Central memory CD8-positive, alpha-beta T cell (primary cell): ENCODE measurements at regions not wholly inside any gene's neighbourhood (a gene's known extent, or its start where the extent isn't known, plus 50 kb on each side); places are given as distances from the start of the nearest gene placed in this dataset.

Experiments used
- ATAC-seq: fragments of 150-1000 bp; cut with Tn5 transposase; replicated peaks from 2 replicates; pipeline ENCODE4 v1.10.0; 2022; ENCODE audit warnings: mild to moderate bottlenecking, moderate FRiP score, moderate number of reproducible peaks; ENCODE audit not compliant: poor library complexity, severe bottlenecking; ENCODE audit errors: extremely low read depth
- DNase-seq, 2 donors: peaks; one replicate each; pipeline ENCODE4 v3.0.0; 2021; ENCODE audit warnings: low spot score in 2 of 2
- H3K27ac Mint-ChIP-seq: one replicate; pipeline ENCODE4 v1.8.0; 2022; ENCODE audit warnings: low read depth, mild to moderate bottlenecking, moderate library complexity, mixed read lengths
- H3K27me3 Mint-ChIP-seq: one replicate; pipeline ENCODE4 v1.8.0; 2022; ENCODE audit warnings: mixed read lengths
- H3K36me3 Mint-ChIP-seq: one replicate; pipeline ENCODE4 v1.8.0; 2022; ENCODE audit warnings: mild to moderate bottlenecking, moderate library complexity, mixed read lengths; ENCODE audit not compliant: insufficient read depth
- H3K4me1 Mint-ChIP-seq: one replicate; pipeline ENCODE4 v1.8.0; 2022; ENCODE audit warnings: mixed read lengths
- H3K4me3 Mint-ChIP-seq: one replicate; pipeline ENCODE4 v1.8.0; 2022; ENCODE audit warnings: mild to moderate bottlenecking, moderate library complexity, mixed read lengths
- H3K9me3 Mint-ChIP-seq: one replicate; pipeline ENCODE4 v1.8.0; 2022; ENCODE audit warnings: mixed read lengths

DNA sequence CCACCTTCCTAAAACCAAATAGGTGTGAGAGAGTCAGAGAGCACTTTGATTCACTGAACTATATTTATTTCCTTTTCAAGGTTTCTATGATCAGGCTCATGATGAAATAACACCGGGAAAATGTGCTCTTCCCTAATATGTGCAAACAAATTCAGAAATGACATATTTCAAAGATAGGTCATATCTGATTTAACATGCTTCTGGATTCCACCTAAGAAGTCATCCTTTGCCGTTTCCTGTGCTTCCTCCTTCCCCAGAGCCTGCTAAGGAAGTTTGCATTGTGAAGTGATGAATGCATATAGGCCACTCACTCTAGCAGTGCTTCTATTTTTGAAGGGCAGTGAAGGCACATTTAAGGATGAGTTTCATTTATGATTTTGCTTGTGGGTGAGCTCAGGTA is 327.6 kb downstream of the TDRD15 start:
- no peaks in the 10 kb centered on the region for H3K36me3 Mint-ChIP-seq
- H3K27me3 Mint-ChIP-seq: no peaks in the 10 kb centered on the region
- H3K9me3 Mint-ChIP-seq: peaks cover 14% of the 10 kb centered on the region
- H3K27ac Mint-ChIP-seq: no peak overlapping the region
- no peaks in the 10 kb centered on the region for H3K4me1 Mint-ChIP-seq
- DNase-seq (no peak), ATAC-seq (no peak)
- no peak overlapping the region for H3K4me3 Mint-ChIP-seq

DNA sequence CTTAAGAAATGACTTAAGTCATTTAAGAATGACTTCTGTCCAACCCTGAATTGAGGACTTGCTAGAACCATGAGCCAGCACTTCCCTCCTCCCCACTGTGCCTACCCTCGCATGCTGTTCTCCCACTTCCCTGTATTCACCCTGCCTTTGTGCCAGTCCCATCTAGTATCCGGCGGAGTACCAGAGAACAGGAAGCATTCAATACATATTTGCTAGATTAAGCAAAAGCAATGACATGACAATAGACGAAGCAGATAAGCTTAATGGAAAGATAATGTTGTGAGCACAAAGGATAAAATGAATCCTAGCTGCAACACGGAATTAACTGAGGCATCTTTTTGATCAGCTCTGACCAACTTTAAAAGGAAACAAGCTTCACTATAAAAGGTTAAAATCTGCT is 328.5 kb downstream of the TDRD15 start:
- ATAC-seq (no peak), DNase-seq (no peak)
- Mint-ChIP-seq H3K4me3 (no peak overlapping the region), H3K4me1 (no peaks in the 10 kb centered on the region), H3K27me3 (no peaks in the 10 kb centered on the region), H3K27ac (no peak overlapping the region), H3K36me3 (no peaks in the 10 kb centered on the region), H3K9me3 (peaks cover 16% of the 10 kb centered on the region)

DNA sequence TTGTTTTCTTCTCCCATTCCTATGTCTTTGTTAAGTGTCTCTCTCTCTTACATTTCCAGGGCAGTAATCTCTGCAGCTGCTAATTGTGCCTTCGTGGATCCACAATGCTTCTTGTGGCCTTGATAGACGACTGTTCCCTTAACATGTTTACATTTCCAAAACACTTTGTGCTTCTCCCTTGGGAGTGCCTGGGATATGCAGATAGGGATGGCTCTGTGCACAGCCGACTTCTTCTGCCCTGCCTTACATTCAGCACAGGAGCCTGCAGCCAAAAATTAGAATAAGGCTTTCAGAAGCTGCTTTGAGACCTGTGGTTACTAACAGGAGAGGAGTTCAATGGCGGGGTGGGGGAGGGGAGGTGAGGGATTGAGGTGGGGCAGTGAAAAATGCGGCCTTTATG is 328.9 kb downstream of the TDRD15 start:
- H3K27ac Mint-ChIP-seq: no peak overlapping the region
- H3K4me3 Mint-ChIP-seq: no peak overlapping the region
- DNase-seq: no peak
- H3K27me3 Mint-ChIP-seq: no peaks in the 10 kb centered on the region
- peaks cover 15% of the 10 kb centered on the region for H3K9me3 Mint-ChIP-seq
- no peaks in the 10 kb centered on the region for H3K4me1 Mint-ChIP-seq
- ATAC-seq: no peak
- no peaks in the 10 kb centered on the region for H3K36me3 Mint-ChIP-seq

DNA sequence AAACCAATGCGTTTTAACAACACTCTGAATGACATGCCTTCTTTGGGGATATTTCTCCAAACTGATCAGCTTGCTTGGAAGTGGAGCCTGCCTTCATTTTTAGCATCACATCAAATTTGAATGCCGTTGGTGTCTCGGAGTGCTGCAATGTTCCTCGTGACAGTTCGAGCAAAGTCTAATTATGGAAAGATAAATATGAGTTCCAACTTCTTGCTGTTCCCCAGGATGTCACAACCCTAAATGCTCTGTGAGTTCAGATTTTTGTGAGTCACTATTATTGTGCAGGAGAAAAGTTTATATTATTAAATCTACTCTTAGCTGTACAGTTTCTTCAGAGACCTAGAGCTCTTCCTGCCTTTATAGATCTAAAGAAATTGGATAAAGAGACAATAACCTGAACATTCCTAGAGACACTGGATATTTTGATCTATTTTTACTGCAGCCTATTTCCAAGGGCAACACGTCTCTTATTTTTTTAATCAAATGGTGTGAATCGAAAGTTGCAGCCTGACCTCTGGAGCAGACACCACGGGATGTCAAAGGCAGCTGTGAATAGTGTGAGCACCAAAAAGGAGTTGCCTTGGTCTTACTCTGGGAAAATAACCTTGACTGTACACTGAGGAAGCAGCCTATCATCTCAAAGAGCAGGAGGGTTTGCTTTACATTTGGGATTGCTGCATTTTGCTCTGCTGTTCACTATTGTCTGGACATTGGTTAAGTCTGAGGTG is 330.1 kb downstream of the TDRD15 start:
- no peak for DNase-seq
- ATAC-seq: no peak
- Mint-ChIP-seq H3K27ac (no peak overlapping the region), H3K4me1 (no peaks in the 10 kb centered on the region), H3K27me3 (no peaks in the 10 kb centered on the region), H3K9me3 (peaks cover 10% of the 10 kb centered on the region), H3K36me3 (no peaks in the 10 kb centered on the region), H3K4me3 (no peak overlapping the region)

DNA sequence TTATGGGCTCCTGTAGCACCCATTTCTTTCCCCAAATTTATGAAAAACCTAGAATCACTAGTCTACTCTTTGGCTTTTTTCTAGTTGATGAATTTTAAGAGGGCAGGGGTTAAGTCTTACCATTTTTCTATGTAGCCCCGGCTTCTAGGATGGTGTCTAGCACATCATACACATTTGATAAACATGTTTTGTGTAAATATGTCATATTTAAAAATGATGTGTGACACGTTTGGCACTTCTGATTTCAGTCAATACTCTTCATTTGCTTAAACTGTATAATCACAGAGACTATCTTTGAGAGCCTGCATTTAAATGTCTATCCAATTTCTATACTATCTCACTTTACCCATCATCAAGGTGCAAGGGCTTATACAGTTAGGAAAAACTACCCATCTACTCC is 331.1 kb downstream of the TDRD15 start:
- Mint-ChIP-seq H3K27me3 (no peaks in the 10 kb centered on the region), H3K9me3 (peaks cover 16% of the 10 kb centered on the region), H3K36me3 (no peaks in the 10 kb centered on the region), H3K4me1 (no peaks in the 10 kb centered on the region), H3K4me3 (no peak overlapping the region), H3K27ac (no peak overlapping the region)
- no peak for DNase-seq
- ATAC-seq: no peak

DNA sequence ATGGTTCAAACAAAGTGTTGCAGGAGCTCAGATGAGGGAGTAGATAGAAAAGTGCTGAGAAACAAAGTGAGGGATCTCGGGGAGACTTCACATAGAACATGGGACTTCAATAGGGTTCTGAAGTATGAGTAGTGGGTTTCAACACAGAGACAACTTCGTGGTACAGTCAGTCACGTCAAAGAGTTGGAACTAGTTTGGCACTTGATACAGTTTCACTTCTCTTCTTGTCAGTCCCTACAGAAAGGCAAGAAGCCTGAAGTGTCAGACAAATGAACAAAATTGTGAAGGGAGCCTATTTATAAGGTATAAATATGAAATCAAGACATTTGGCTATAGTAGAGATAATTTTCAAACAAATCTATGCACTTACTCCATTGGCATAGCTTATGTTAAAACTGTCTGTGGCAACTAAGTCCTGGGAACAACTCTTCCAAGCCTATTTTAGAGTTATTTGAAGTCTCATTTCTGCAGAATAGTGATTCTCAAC is 338.0 kb downstream of the TDRD15 start:
- peaks cover 12% of the 10 kb centered on the region for H3K9me3 Mint-ChIP-seq
- DNase-seq (no peak), ATAC-seq (no peak)
- H3K36me3 Mint-ChIP-seq: no peaks in the 10 kb centered on the region
- H3K4me1 Mint-ChIP-seq: no peaks in the 10 kb centered on the region
- no peaks in the 10 kb centered on the region for H3K27me3 Mint-ChIP-seq
- no peak overlapping the region for H3K4me3 Mint-ChIP-seq
- H3K27ac Mint-ChIP-seq: no peak overlapping the region

DNA sequence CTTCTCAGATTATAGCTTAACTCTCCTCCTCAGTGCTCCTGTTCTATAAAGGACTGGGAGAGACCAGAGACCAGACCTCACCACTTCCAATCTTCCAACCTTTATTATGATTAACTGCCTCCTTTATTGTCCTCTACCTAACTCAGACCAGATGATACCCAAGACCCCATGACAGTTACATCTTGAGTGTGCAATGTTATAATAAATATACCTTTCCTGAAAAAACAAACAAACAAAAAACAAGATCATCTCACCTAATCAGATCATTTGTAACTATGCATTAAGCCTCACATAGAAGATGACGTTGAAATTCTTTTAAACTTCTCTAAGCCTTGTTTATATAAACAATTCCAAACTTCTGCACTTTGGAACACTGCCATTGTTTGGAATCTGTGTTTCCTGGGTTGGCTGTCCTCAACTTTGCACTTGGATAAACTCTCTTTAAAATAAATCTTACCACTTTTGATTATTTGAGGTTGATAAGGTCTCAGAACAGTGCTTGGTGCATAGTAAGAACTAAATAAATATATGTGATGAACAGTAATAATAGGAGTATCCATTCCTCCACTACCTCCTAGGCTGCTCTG is 342.7 kb downstream of the TDRD15 start:
- H3K4me3 Mint-ChIP-seq: no peak overlapping the region
- H3K27ac Mint-ChIP-seq: no peak overlapping the region
- H3K36me3 Mint-ChIP-seq: no peaks in the 10 kb centered on the region
- no peak for ATAC-seq
- H3K9me3 Mint-ChIP-seq: peaks cover 23% of the 10 kb centered on the region
- no peaks in the 10 kb centered on the region for H3K4me1 Mint-ChIP-seq
- no peaks in the 10 kb centered on the region for H3K27me3 Mint-ChIP-seq
- no peak for DNase-seq

DNA sequence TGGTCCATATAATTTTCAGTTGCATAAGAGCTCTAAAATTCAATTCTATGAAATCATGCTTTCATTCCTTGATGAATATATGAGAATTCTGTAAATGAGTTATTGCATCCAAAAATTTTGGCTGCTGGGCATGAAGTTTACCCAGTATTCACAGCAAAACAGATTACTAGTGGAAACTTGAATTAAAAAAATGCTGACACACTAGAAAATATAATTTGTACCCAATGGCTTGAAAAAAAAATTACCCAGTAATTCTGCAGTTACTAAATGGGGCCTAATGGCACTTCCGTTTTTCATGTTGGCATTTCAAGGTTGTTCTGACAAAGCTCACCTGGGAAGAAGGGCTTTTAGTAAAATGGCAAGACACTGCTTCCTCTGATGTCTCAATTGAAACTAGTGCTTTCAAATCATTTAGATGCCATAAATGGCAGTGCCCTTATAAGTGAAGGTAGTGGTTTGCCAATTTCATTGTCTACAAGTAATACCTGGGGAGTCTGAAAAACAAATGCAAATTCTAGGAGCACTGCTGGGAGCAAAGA is 343.6 kb downstream of the TDRD15 start:
- peaks cover 20% of the 10 kb centered on the region for H3K9me3 Mint-ChIP-seq
- no peak overlapping the region for H3K27ac Mint-ChIP-seq
- no peaks in the 10 kb centered on the region for H3K27me3 Mint-ChIP-seq
- H3K4me1 Mint-ChIP-seq: no peaks in the 10 kb centered on the region
- H3K4me3 Mint-ChIP-seq: no peak overlapping the region
- no peaks in the 10 kb centered on the region for H3K36me3 Mint-ChIP-seq
- no peak for DNase-seq
- no peak for ATAC-seq

DNA sequence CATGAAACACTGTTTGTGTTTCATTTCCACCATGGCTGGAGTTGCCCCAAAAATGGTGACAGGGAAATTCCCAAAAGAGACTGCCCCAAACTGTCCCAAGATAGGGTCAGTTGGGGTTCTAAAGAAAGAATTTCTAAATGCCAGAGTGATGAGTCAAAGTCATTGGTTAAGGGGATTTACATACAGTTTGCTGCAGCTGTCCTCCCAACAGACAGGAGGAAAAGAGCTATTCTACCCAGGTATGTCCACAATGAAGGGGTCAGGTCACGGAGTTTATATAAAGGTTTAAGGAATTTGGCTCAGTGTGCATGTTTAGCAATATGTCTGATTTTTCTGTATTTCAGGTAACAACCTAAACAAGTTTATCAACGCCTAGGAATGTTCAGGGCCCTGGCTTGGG is 344.1 kb downstream of the TDRD15 start:
- no peak overlapping the region for H3K4me3 Mint-ChIP-seq
- DNase-seq (no peak), ATAC-seq (no peak)
- no peaks in the 10 kb centered on the region for H3K4me1 Mint-ChIP-seq
- no peaks in the 10 kb centered on the region for H3K36me3 Mint-ChIP-seq
- H3K27ac Mint-ChIP-seq: no peak overlapping the region
- peaks cover 20% of the 10 kb centered on the region for H3K9me3 Mint-ChIP-seq
- no peaks in the 10 kb centered on the region for H3K27me3 Mint-ChIP-seq

DNA sequence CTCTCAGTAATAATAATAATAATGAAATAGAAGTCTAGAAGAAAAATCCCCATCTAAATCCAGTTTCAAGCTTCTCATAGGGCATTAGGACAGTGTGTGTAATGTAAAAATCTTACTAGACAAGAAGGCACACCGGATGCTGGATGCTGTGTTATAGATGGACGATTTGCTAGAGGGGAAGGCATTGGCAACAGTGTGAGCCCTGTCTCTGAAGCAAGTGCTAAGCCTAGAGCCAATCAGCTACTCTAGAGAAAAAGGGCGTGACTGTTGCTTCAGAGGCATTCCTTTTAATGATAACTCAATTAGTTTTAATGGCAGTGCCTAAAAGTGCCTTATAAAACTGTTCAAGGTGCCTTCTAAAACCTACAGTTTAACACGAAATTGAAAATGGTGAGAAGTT is 344.9 kb downstream of the TDRD15 start:
- H3K4me1 Mint-ChIP-seq: no peaks in the 10 kb centered on the region

DNA sequence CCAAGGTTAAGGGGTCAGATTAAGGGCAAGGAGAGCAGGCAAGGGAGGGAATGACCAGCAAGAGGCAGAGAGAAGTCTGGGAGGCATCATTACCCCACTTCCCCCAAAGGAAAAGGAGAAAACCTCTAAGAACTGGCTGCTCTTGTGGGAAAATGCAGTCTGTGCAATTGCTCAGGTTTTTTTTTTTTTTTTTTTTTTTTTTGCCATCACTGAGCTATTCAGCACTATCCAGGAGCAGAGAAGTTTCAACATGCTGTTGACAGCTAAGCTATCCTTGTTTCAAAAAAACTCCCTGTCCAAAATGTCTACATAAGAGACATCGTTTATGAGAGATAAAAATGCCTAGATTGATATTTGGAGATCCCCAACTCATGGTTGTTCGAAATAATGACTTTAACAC is 345.4 kb downstream of the TDRD15 start:
- no peak for ATAC-seq
- Mint-ChIP-seq H3K27ac (no peak overlapping the region), H3K36me3 (no peaks in the 10 kb centered on the region), H3K4me3 (no peak overlapping the region), H3K9me3 (peaks cover 20% of the 10 kb centered on the region), H3K4me1 (no peaks in the 10 kb centered on the region), H3K27me3 (no peaks in the 10 kb centered on the region)
- DNase-seq: no peak

More for the DNA sequence above, 344.9 kb downstream of the TDRD15 start:
- Mint-ChIP-seq H3K4me3 (no peak overlapping the region), H3K27me3 (no peaks in the 10 kb centered on the region), H3K9me3 (peaks cover 20% of the 10 kb centered on the region), H3K27ac (no peak overlapping the region), H3K36me3 (no peaks in the 10 kb centered on the region)
- no peak for DNase-seq
- no peak for ATAC-seq

DNA sequence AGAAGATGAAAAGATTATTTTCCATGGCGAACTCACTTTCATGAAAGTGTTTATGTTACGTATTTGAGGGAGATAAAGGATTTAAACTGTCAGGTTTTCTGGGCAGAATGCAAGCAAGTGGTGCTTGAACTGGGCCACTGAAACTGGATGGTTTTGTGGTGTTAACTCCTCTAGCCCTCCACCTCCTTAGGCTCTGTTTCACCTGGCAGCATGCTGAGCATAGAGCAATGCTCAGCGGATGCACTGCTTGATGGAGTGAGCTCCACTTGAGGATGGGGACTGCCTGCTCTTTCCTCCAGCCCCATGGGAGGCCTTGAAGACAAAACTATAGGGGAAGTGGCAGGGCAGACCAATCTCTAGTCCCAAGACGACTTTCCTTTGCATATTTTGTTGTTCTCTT is 345.8 kb downstream of the TDRD15 start:
- no peaks in the 10 kb centered on the region for H3K36me3 Mint-ChIP-seq
- H3K9me3 Mint-ChIP-seq: peaks cover 20% of the 10 kb centered on the region
- no peak overlapping the region for H3K4me3 Mint-ChIP-seq
- no peaks in the 10 kb centered on the region for H3K4me1 Mint-ChIP-seq
- H3K27ac Mint-ChIP-seq: no peak overlapping the region
- ATAC-seq (no peak), DNase-seq (no peak)
- H3K27me3 Mint-ChIP-seq: no peaks in the 10 kb centered on the region

DNA sequence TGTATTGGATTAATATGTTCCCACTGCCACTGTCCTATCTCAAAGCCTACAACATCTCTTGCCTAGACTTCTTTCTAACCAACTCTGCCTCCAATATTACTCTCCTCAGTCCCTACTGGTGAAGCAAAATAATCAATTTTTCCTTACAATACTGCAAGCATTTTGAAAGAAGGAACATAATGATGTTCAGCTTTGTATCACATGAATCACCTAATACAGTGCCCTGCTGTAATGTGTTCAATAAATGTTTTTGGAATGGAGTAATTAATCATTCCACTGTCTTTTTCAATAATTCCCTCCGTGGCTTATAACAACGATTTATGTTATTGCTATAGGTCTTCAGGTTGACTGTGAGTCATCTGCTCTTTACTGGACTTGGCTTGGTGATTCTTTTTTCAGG is 356.4 kb downstream of the TDRD15 start:
- H3K4me3 Mint-ChIP-seq: no peak overlapping the region
- no peak for ATAC-seq
- no peaks in the 10 kb centered on the region for H3K27me3 Mint-ChIP-seq
- no peaks in the 10 kb centered on the region for H3K36me3 Mint-ChIP-seq
- H3K4me1 Mint-ChIP-seq: no peaks in the 10 kb centered on the region
- H3K27ac Mint-ChIP-seq: no peak overlapping the region
- DNase-seq: no peak
- H3K9me3 Mint-ChIP-seq: peaks cover 19% of the 10 kb centered on the region
